GM12892 (cell line): ENCODE measurements at regions not wholly inside any gene's neighbourhood (a gene's known extent, or its start where the extent isn't known, plus 50 kb on each side); places are given as distances from the start of the nearest gene placed in this dataset.
"Not testable (repeated sequence)": the region's sequence is repeated elsewhere in the genome, so short reads cannot be mapped to it uniquely, and the experiment has no call there.

ENCODE experiments used
- DNase-seq: peaks from one replicate; pipeline ENCODE4 v3.0.0; 2011; ENCODE audit not compliant: insufficient read length
- FAIRE-seq: peaks from 2 replicates; lab custom pipeline; 2011; peaks lifted over from hg19 to GRCh38; lab: Jason Lieb, UNC
- POLR2A ChIP-seq: IDR thresholded peaks from 2 replicates; pipeline ENCODE4 v1.6.1; 2011; ENCODE audit warnings: low read depth, low read length, control low read depth
- POLR2AphosphoS5 ChIP-seq: IDR thresholded peaks from 2 replicates; pipeline ENCODE4 v1.6.1; 2011; ENCODE audit warnings: low read depth, low read length, control low read depth
- TAF1 ChIP-seq: IDR thresholded peaks from 2 replicates; pipeline ENCODE4 v1.6.1; 2011; ENCODE audit warnings: low read depth, mild to moderate bottlenecking, control low read depth, low read length, borderline replicate concordance

GRCh38 chr11:24181395-24182047, 315.3 kb upstream of the LUZP2 start:
- FAIRE-seq (no peak), DNase-seq (no peak)
- TF ChIP-seq TAF1 (no peak), POLR2A (no peak), POLR2AphosphoS5 (no peak)

DNA sequence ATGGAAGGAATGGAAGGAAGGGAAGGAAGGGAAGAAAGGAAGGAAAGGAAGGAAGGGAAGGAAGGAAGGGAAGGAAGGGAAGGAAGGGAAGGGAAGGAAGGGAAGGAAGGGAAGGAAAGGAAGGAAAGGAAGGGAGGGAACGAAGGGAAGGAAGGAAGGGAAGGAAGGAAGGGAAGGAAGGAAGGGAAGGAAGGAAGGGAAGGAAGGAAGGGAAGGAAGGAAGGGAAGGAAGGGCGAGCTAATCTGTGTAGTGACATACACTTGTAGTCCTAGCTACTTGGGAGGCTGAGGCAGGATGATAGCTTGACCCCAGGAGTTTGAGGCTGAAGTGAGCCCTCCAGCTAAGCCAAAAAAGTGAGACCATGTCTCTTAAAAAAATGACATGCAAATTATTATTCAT, 311.3 kb upstream of the LUZP2 start:
- FAIRE-seq, DNase-seq: not testable (repeated sequence)

- no peak for FAIRE-seq
- TF ChIP-seq TAF1 = no peak
- TF ChIP-seq POLR2AphosphoS5 = no peak
- no peak for TF ChIP-seq POLR2A
- DNase-seq = no peak
These were observed 300.1 kb upstream of the LUZP2 start for GRCh38 chr11:24196733-24197132.

GRCh38 chr11:24198481-24198880, 298.4 kb upstream of the LUZP2 start:
- DNase-seq (no peak), FAIRE-seq (no peak)
- TF ChIP-seq POLR2AphosphoS5 (no peak), POLR2A (no peak), TAF1 (no peak)

- FAIRE-seq (no peak), DNase-seq (no peak)
- no peak for TF ChIP-seq TAF1
These were observed 297.4 kb upstream of the LUZP2 start for GRCh38 chr11:24199461-24199860.

GRCh38 chr11:24206030-24206429, 290.8 kb upstream of the LUZP2 start:
- TF ChIP-seq POLR2A (no peak), TAF1 (no peak), POLR2AphosphoS5 (no peak)
- DNase-seq = no peak
- no peak for FAIRE-seq

DNA sequence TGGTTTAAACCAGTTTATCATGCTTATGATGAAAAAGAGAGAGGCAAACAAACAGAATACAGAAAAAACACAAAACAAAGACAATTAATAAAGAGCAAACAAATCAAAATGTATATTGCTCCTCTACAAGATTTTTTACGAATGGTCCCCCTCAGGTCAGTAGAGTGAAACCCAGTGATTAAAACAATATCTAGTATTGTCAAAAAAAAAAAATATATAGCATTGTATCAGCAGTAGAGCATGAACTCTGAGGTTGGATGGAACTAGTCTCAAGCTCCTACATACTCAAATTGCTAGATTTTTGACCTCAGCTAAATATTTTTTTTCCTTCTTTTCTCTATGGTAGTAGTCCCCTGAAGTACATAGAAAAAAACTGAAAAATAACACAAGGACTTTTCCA, 290.3 kb upstream of the LUZP2 start:
- FAIRE-seq = no peak
- DNase-seq = no peak
- TF ChIP-seq POLR2AphosphoS5 = no peak
- TF ChIP-seq POLR2A = no peak
- no peak for TF ChIP-seq TAF1

GRCh38 chr11:24216488-24216887, 280.4 kb upstream of the LUZP2 start:
- no peak for FAIRE-seq
- TF ChIP-seq POLR2A = no peak
- TF ChIP-seq TAF1 = no peak
- no peak for TF ChIP-seq POLR2AphosphoS5
- no peak for DNase-seq

- DNase-seq, FAIRE-seq: not testable (repeated sequence)
These were observed 279.5 kb upstream of the LUZP2 start for GRCh38 chr11:24217319-24217718.

DNA sequence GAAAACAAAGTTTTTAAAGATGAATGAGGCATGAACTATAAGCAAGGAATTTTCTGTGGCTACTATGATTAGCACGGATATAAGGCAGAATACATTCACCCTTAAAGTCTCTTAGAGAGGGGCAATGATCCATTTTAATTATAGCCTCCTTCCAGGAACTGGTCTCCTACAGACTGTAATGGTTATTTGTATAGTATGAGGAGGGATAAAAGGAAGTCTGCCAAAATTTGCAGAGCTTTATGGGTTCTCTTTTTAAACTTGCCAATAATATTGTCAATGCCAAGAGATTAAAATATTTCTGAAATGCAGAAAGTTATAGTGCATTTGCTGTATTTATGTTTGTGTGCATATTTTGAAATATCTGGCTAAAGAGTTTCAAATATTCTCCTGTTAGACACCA, 271.4 kb upstream of the LUZP2 start:
- FAIRE-seq = no peak
- TF ChIP-seq TAF1 = no peak

DNA sequence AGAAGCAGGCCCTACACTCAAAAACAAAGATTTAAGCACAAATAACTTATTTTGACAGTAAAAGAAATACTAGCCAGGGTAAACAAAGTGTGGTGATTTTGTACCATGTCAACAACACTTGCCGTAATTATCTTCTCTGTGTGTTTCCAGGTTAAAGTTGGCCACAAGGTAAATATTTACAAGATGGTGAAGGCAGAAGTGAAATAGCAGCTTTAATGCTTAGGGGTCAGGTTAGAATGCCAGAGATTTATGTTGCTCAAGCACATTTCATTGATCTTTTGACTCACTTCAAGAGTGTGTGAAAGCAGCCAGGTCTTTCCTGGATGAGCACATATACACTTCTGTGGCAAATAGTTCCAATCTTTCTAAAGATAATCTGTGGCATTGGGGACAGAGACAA, 270.2 kb upstream of the LUZP2 start:
- no peak for FAIRE-seq
- TF ChIP-seq TAF1 (no peak), POLR2A (no peak), POLR2AphosphoS5 (no peak)
- no peak for DNase-seq

More for the DNA sequence above, 271.4 kb upstream of the LUZP2 start:
- DNase-seq = no peak

GRCh38 chr11:24233041-24233440, 263.8 kb upstream of the LUZP2 start:
- FAIRE-seq = no peak
- no peak for TF ChIP-seq POLR2AphosphoS5
- no peak for TF ChIP-seq POLR2A
- TF ChIP-seq TAF1 = no peak
- DNase-seq = no peak
